ENCODE measurements at regions not wholly inside any gene's neighbourhood (a gene's known extent, or its start where the extent isn't known, plus 50 kb on each side); places are given as distances from the start of the nearest gene placed in this dataset.

- no peak for TF ChIP-seq ZNF462 (CRISPR knock-in tag; IDR thresholded peaks at IDR 0.05)
These were observed 316.1 kb downstream of the ADRA2A start (continued) for GRCh38 chr10:111392910-111393309.

GRCh38 chr10:111410740-111411139 is 333.9 kb downstream of the ADRA2A start:
- Histone ChIP-seq H3K27ac (ENCODE audit: low read depth) (no peak overlapping the region), H3F3A (replicated peaks; ENCODE audit: low read depth) (no peaks in the 10 kb centered on the region), H3K79me2 (replicated peaks; ENCODE audit: insufficient read depth) (no peaks in the 10 kb centered on the region), H2AFZ (no peak overlapping the region; the same call in 1 of the 2 replicates), H3K27me3 (ENCODE audit: insufficient read depth) (no peaks in the 10 kb centered on the region), H3K9me2 (ENCODE audit: insufficient read depth) (no peaks in the 10 kb centered on the region), H3K4me1 (ENCODE audit: insufficient read depth) (no peaks in the 10 kb centered on the region), H3K4me3 (no peak overlapping the region), H4K20me1 (replicated peaks; ENCODE audit: insufficient read depth) (no peaks in the 10 kb centered on the region), H3K4me2 (no peak overlapping the region), H3K36me3 (ENCODE audit: insufficient read depth) (no peaks in the 10 kb centered on the region; the same call in 1 of the 2 replicates)
- Mint-ChIP-seq H3K4me1 (no peaks in the 10 kb centered on the region), H3K27me3 (ENCODE audit: insufficient read depth, low read depth, poor library complexity) (no peaks in the 10 kb centered on the region), H3K4me3 (no peak overlapping the region), H3K27ac (no peak overlapping the region), H3K36me3 (ENCODE audit: low read depth) (no peaks in the 10 kb centered on the region), H3K9me3 (no peaks in the 10 kb centered on the region; the same call in 2 of the 3 replicates)
- no peak for ATAC-seq
- no peak for DNase-seq (ENCODE audit: low spot score)
- TF ChIP-seq JUNB (IDR thresholded peaks at IDR 0.05; ENCODE audit: unreplicated experiment) (no peak), POLR2AphosphoS5 (IDR thresholded peaks at IDR 0.05; ENCODE audit: low read depth) (no peak), ETS1 (IDR thresholded peaks at IDR 0.05) (no peak), EZH2phosphoT487 (IDR thresholded peaks at IDR 0.05; ENCODE audit: unreplicated experiment) (no peak), STAT1 (IDR thresholded peaks at IDR 0.05; ENCODE audit: unreplicated experiment) (no peak), ZNF331 (CRISPR knock-in tag; IDR thresholded peaks at IDR 0.05; ENCODE audit: low read depth) (no peak), REST (IDR thresholded peaks at IDR 0.05; ENCODE audit: unreplicated experiment) (no peak), ZNF114 (CRISPR knock-in tag; IDR thresholded peaks at IDR 0.05) (no peak)
